PC-3 (cell line): ENCODE measurements at regions not wholly inside any gene's neighbourhood (a gene's known extent, or its start where the extent isn't known, plus 50 kb on each side); places are given as distances from the start of the nearest gene placed in this dataset.

ENCODE experiments used
- CTCF ChIP-seq: fragments of 300-600 bp; sonication (generic); conservative IDR thresholded peaks from 2 replicates; pipeline ENCODE4 v1.5.1; 2017; ENCODE audit warnings: antibody characterized with exemption, low read depth, mild to moderate bottlenecking, low read length
- EZH2phosphoT487 ChIP-seq: fragments of 300-600 bp; sonication (generic); IDR thresholded peaks from 2 replicates; pipeline ENCODE4 v1.6.1; 2018; ENCODE audit warnings: mild to moderate bottlenecking, antibody characterized with exemption, low read length, borderline replicate concordance

- TF ChIP-seq CTCF (no peak), EZH2phosphoT487 (no peak)
Measured at GRCh38 chr9:75648034-75648433, 242.4 kb upstream of the PCSK5 start.
